ENCODE measurements at regions not wholly inside any gene's neighbourhood (a gene's known extent, or its start where the extent isn't known, plus 50 kb on each side); places are given as distances from the start of the nearest gene placed in this dataset.

DNA sequence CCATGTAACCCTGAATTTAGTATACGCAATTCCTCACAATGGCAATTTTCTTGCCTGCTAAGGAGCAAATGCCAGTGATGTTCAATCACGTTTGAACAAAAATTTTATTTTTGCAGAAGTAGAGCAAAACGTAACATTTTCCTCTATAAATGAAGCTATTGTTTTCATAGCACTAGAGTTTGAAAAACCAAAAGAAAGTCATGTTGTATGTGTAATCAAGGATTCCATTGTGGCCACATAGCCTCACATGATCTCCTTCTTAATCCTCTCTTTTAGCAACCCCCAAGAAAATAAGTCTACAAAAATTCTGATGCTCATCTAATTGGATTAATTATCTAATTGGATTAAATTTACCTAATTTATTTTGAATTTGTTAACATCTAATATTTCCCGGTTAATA is 1217.4 kb upstream of the FLRT2 start:
- TF ChIP-seq, protein P1, sequence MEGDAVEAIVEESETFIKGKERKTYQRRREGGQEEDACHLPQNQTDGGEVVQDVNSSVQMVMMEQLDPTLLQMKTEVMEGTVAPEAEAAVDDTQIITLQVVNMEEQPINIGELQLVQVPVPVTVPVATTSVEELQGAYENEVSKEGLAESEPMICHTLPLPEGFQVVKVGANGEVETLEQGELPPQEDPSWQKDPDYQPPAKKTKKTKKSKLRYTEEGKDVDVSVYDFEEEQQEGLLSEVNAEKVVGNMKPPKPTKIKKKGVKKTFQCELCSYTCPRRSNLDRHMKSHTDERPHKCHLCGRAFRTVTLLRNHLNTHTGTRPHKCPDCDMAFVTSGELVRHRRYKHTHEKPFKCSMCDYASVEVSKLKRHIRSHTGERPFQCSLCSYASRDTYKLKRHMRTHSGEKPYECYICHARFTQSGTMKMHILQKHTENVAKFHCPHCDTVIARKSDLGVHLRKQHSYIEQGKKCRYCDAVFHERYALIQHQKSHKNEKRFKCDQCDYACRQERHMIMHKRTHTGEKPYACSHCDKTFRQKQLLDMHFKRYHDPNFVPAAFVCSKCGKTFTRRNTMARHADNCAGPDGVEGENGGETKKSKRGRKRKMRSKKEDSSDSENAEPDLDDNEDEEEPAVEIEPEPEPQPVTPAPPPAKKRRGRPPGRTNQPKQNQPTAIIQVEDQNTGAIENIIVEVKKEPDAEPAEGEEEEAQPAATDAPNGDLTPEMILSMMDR (conservative IDR thresholded peaks at IDR 0.05; ENCODE audit: low read length), result no peak
- no peak for TF ChIP-seq EZH2phosphoT487 (IDR thresholded peaks at IDR 0.05; ENCODE audit: borderline replicate concordance, low read depth, low read length)

Measured in OCI-LY7 (cell line).